Heart left ventricle (tissue), 16 donors: ENCODE measurements at regions not wholly inside any gene's neighbourhood (a gene's known extent, or its start where the extent isn't known, plus 50 kb on each side); places are given as distances from the start of the nearest gene placed in this dataset.

Source experiments
- ATAC-seq, 4 donors: fragments of 200-7000 bp; cut with Tn5 transposase; one replicate each; pipeline ENCODE4 v1.9.1; 2020 to 2022; ENCODE audit warnings: moderate library complexity in 4 of 4, mild to moderate bottlenecking in 3 of 4, moderate number of reproducible peaks in 1 of 4
- DNase-seq, 5 donors: peaks; one replicate each; pipeline ENCODE4 v3.0.0-alpha.2; 2020
- H3K27ac ChIP-seq, 12 donors: fragments of 200-600 bp; sonication (generic) in 4 of 12; one replicate each; pipeline versions ENCODE4 v1.5.0 to v1.8.0; 2016 to 2022; ENCODE audit warnings: mild to moderate bottlenecking in 2 of 12
- H3K27me3 ChIP-seq, 9 donors: fragments of 200-600 bp; sonication (generic) in 2 of 9; one replicate each; pipeline versions ENCODE4 v1.5.1 to v1.8.0; 2016 to 2022; ENCODE audit warnings: mild to moderate bottlenecking in 3 of 9
- H3K36me3 ChIP-seq, 9 donors: fragments of 200-600 bp; sonication (generic) in 2 of 9; one replicate each; pipeline versions ENCODE4 v1.5.0 to v1.8.0; 2018 to 2022; ENCODE audit warnings: mild to moderate bottlenecking in 2 of 9
- H3K4me1 ChIP-seq, 12 donors: fragments of 200-600 bp; sonication (generic) in 4 of 12; one replicate each; pipeline versions ENCODE4 v1.5.0 to v1.8.0; 2016 to 2022; ENCODE audit warnings: mild to moderate bottlenecking in 3 of 12
- H3K4me3 ChIP-seq, 12 donors: fragments of 200-600 bp; sonication (generic) in 4 of 12; one replicate each; pipeline versions ENCODE4 v1.5.0 to v1.8.0; 2017 to 2022; ENCODE audit warnings: mild to moderate bottlenecking in 9 of 12, moderate library complexity in 4 of 12
- H3K9me3 ChIP-seq, 12 donors: fragments of 200-600 bp; sonication (generic) in 4 of 12; one replicate each; pipeline versions ENCODE4 v1.5.0 to v1.8.0; 2016 to 2022; ENCODE audit warnings: mild to moderate bottlenecking in 1 of 12
- POLR2A ChIP-seq, 2 donors: fragments of 450-650 bp; IDR thresholded peaks; one replicate each; pipeline ENCODE4 v1.6.1; 2017; ENCODE audit warnings: antibody characterized with exemption in 2 of 2, mild to moderate bottlenecking in 2 of 2, moderate library complexity in 2 of 2
- WGBS, 4 donors: extraction: QIAGEN DNeasy Blood & Tissue Kit in 2 of 4; methylation state at CpG; one replicate each; pipeline versions ENCODE4 v1.1.5 to v1.1.7; 2013 to 2018; 5-methylcytosine and 5-hydroxymethylcytosine counted together
- intact Hi-C, 10 donors: fragments of 100-400 bp; cut with DNase I; formaldehyde crosslinking; loops; one replicate each; pipeline versions ENCODE4 v1.11.1 to v1.14.2; 2022
- TF ChIP-seq, protein P1 (sequence below), 12 donors: fragments of 200-600 bp; sonication (generic) in 4 of 12; IDR thresholded peaks; one replicate each; pipeline versions ENCODE4 v1.5.0 to v1.8.0; 2018 to 2022; ENCODE audit warnings: antibody characterized with exemption in 12 of 12, mild to moderate bottlenecking in 5 of 12
- donor health status: ischemic (EF 13 %, LVEDD 7.1; RV severe dilation, severe dysfunction).
- donor health status: healthy with polysubstance abuse.
- donor health status: DM: no; HTN: yes; CAD: no.
- donor health status: DM: no; HTN: no; CAD: no.
- donor health status: ischemic (EF 25% LVEDD 6.9; RV normal size, moderate dysfunction).
- donor health status: ischemic (EF 25% LVEDD 5.7; RV mildly dilated, moderate dysfunction).
- donor health status: healthy.
- donor health status: DM: yes; HTN: yes; CAD: no.
- donor health status: ischemic (EF 35%, LVEDD 5.7; RV mildly dilated, moderate dysfunction).
- donor health status: nonischemic (EF 11% LVEDD 7.7; RV severe dilation, severe dysfunction).
- donor health status: DM: yes; HTN: yes; CAD: no.
- donor health status: PGD.
- donor health status: ischemic (EF 29% LVEDD 5.4; RV normal size, mild dysfunction).
- donor health status: nonischemic (EF 23%, LVEDD 6.1; RV moderate dilation, normal function).

DNA sequence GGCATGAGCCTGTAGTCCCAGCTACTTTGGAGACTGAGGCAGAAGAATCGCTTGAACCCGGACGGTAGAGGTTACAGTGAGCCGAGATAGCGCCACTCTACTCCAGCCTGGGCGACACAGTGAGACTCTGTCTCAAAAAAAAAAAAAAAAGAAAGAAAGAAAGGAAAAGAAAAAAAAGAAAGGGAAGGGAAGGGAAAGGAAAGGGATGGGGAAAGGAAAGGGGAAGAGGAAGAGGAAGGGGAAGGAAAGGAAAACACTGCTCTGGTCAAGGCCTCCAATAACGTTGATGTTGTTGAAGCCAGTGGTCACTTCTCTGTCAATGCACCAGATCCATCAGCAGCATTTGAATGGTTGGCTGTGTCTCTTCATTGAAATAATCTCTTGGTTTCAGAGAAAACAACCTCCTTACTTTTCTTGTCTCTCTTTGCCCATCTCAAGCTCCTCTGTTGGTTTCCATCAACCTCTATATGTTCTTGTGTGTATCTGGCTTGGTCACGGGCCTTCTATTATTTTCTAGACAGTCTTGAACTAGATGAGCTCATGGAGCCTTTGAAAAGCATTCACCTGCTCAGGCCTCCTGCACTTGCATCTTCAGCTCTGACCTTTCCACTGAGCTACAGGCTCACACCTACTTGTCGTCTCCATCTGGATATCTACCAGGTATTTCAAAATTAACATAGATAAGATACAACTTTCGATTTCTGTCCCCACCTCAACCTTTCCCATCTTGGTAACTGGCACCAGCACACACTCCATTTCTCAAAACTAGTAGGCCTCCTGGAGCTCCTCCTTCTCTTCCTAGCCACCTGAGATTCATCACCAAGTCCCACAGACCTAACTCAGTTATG, 69.4 kb upstream of the LAPTM4A start:
- H3K36me3 ChIP-seq, result no peaks in the 10 kb centered on the region
- H3K4me1 ChIP-seq, result peaks cover 0 to 8% (median 1%) of the 10 kb centered on the region in 12 donors
- intact Hi-C loops, result no loop called here
- no peak for ATAC-seq
- no peaks in the 10 kb centered on the region for H3K9me3 ChIP-seq
- TF ChIP-seq, protein P1, sequence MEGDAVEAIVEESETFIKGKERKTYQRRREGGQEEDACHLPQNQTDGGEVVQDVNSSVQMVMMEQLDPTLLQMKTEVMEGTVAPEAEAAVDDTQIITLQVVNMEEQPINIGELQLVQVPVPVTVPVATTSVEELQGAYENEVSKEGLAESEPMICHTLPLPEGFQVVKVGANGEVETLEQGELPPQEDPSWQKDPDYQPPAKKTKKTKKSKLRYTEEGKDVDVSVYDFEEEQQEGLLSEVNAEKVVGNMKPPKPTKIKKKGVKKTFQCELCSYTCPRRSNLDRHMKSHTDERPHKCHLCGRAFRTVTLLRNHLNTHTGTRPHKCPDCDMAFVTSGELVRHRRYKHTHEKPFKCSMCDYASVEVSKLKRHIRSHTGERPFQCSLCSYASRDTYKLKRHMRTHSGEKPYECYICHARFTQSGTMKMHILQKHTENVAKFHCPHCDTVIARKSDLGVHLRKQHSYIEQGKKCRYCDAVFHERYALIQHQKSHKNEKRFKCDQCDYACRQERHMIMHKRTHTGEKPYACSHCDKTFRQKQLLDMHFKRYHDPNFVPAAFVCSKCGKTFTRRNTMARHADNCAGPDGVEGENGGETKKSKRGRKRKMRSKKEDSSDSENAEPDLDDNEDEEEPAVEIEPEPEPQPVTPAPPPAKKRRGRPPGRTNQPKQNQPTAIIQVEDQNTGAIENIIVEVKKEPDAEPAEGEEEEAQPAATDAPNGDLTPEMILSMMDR (IDR thresholded peaks at IDR 0.05), result no peak
- no peak for TF ChIP-seq POLR2A (IDR thresholded peaks at IDR 0.05)
- WGBS, 4 donors, result 92 to 96% (median 93%) methylated on average over 10 of the region's 10 CpGs
- H3K27ac ChIP-seq, result no peak overlapping the region
- no peaks in the 10 kb centered on the region for H3K27me3 ChIP-seq
- no peak for DNase-seq
- no peak overlapping the region for H3K4me3 ChIP-seq

DNA sequence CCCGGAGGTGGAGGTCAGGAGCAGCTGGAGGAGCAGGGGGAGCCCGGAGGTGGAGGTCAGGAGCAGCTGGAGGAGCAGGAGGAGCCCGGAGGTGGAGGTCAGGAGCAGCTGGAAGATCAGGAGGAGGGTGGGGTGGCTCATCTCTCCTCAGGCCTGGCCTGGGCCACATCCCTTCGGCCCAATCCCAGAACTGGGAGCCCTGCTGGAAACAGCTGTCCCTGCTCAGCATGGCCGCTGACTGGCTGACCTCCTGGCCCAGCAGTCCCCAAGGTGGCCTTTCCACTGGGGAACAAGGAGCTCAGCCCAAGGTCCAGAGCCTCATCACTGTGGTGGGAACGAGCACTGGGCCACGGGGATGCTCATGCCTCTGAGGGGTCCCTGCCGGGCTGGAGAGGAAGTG, 66.6 kb upstream of the LAPTM4A start:
- no peaks in the 10 kb centered on the region for H3K9me3 ChIP-seq
- DNase-seq, result no peak
- WGBS, 4 donors, result 68 to 78% (median 75%) methylated on average over 6 to 8 of the region's 8 CpGs
- H3K27me3 ChIP-seq, result no peaks in the 10 kb centered on the region
- intact Hi-C loops, result no loop called here
- no peak for ATAC-seq
- H3K4me1 ChIP-seq, result peaks cover 0 to 14% (median 5%) of the 10 kb centered on the region in 12 donors
- no peak overlapping the region for H3K4me3 ChIP-seq
- H3K36me3 ChIP-seq, result no peaks in the 10 kb centered on the region
- TF ChIP-seq, protein P1 (IDR thresholded peaks at IDR 0.05), result no peak
- TF ChIP-seq POLR2A (IDR thresholded peaks at IDR 0.05), result no peak
- H3K27ac ChIP-seq, result no peak overlapping the region

DNA sequence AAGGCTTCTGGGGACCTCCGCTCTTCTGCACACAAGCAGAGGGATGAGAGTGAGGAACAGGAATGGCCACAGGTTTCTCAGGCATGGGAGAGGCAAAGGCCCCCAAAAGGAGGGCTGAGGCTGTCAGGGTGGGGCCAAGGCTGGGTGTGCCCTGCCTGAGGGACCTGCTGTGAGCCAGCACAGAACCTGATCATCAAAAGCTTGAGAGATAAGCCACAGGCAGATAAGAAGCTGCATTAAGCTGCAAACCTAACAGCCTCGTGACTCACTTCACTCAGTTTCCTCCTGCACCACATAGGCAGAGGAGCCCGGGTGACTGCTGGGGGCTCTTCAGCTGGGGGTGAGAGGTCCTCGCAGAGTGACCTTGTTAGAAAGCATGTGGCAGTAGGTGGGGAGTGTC, 64.5 kb upstream of the LAPTM4A start:
- H3K4me1 ChIP-seq, result peaks cover 0 to 14% (median 5%) of the 10 kb centered on the region in 12 donors
- 67 to 95% (median 83%) methylated on average over 3 to 4 of the region's 4 CpGs for WGBS, 4 donors
- intact Hi-C loops, result no loop called here
- TF ChIP-seq, protein P1 (IDR thresholded peaks at IDR 0.05), result no peak
- TF ChIP-seq POLR2A (IDR thresholded peaks at IDR 0.05), result no peak
- no peaks in the 10 kb centered on the region for H3K36me3 ChIP-seq
- DNase-seq (no peak), ATAC-seq (no peak)
- H3K27ac ChIP-seq, result no peak overlapping the region
- no peaks in the 10 kb centered on the region for H3K9me3 ChIP-seq
- no peaks in the 10 kb centered on the region for H3K27me3 ChIP-seq
- H3K4me3 ChIP-seq, result no peak overlapping the region

DNA sequence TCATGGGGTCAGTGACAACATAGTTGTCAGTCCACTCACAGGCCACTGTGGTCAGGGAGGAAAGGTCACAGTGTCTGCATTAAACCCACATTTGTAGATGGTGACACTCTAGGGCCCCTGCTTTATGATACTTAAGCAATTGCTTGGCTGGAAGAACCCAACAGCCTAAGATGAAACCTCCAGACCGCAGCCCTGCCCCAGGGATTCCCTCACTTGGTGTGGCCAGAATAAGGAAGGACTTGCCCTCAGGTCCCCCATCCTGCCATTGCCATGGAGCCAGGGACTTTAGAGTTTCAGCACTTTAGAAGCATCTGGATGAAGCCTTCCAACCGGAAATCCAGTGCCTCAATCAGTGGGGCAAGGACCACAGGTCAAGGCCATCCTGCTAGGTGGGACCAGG, 63.9 kb upstream of the LAPTM4A start:
- H3K4me1 ChIP-seq, result peaks cover 0 to 14% (median 5%) of the 10 kb centered on the region in 12 donors
- H3K27ac ChIP-seq, result no peak overlapping the region
- TF ChIP-seq, protein P1 (IDR thresholded peaks at IDR 0.05), result no peak
- no peak for TF ChIP-seq POLR2A (IDR thresholded peaks at IDR 0.05)
- no peaks in the 10 kb centered on the region for H3K36me3 ChIP-seq
- no peak overlapping the region for H3K4me3 ChIP-seq
- H3K27me3 ChIP-seq, result no peaks in the 10 kb centered on the region
- no peak for ATAC-seq
- intact Hi-C loops, result no loop called here
- H3K9me3 ChIP-seq, result peaks cover 0 to 1% (median 0%) of the 10 kb centered on the region in 12 donors
- DNase-seq, result no peak
- WGBS, 4 donors, result 91 to 100% (median 94%) methylated on average over 2 of the region's 2 CpGs
